A673 (cell line): ENCODE measurements at regions not wholly inside any gene's neighbourhood (a gene's known extent, or its start where the extent isn't known, plus 50 kb on each side); places are given as distances from the start of the nearest gene placed in this dataset.

Experiments used
- BruUV-seq: library from RNA; stranded (reverse); fragments of 400-500 nt; replicated peaks from 2 replicates; lab custom pipeline; 2021; lab: Mats Ljungman, UMichigan
- CTCF ChIA-PET: fragments of 300-600 bp; sonication (Branson Sonifier 250); formaldehyde crosslinking; loops from one replicate; lab custom pipeline; 2022; ENCODE audit warnings: antibody characterized with exemption; lab: Charles Lee
- POLR2A ChIA-PET: fragments of 300-600 bp; sonication (Branson Sonifier 250); formaldehyde crosslinking; loops from one replicate; lab custom pipeline; 2022; ENCODE audit warnings: antibody characterized with exemption; ENCODE audit not compliant: low non-redundant PET; lab: Charles Lee
- DNase-seq: peaks from one replicate; pipeline ENCODE4 v3.0.0-alpha.2; 2015; ENCODE audit warnings: low spot score
- H3K27ac ChIP-seq: fragments of 200-600 bp; sonication (generic); 2 replicates; pipeline ENCODE4 v1.5.1; 2016; ENCODE audit warnings: mixed run types, low read depth, mild to moderate bottlenecking, mixed read lengths, antibody characterized with exemption, low read length; ENCODE audit not compliant: poor library complexity, severe bottlenecking
- H3K27me3 ChIP-seq: fragments of 200-600 bp; sonication (generic); replicated peaks from 2 replicates; pipeline ENCODE4 v1.6.1; 2017; ENCODE audit warnings: mixed run types, low read depth, mild to moderate bottlenecking, mixed read lengths, antibody characterized with exemption, low read length; ENCODE audit not compliant: insufficient read depth, poor library complexity
- H3K36me3 ChIP-seq: fragments of 200-600 bp; sonication (generic); 2 replicates; pipeline ENCODE4 v1.6.1; 2016; ENCODE audit warnings: mixed run types, mild to moderate bottlenecking, mixed read lengths, antibody characterized with exemption, low read length; ENCODE audit not compliant: insufficient read depth, poor library complexity, severe bottlenecking
- H3K4me1 ChIP-seq: fragments of 200-600 bp; sonication (generic); 2 replicates; pipeline ENCODE4 v1.6.1; 2017; ENCODE audit warnings: mixed run types, mild to moderate bottlenecking, mixed read lengths, antibody characterized with exemption, low read length; ENCODE audit not compliant: insufficient read depth, poor library complexity, severe bottlenecking
- H3K4me3 ChIP-seq: fragments of 200-600 bp; sonication (generic); 2 replicates; pipeline ENCODE4 v1.5.1; 2016; ENCODE audit warnings: low read depth, mixed run types, mild to moderate bottlenecking, mixed read lengths, low read length; ENCODE audit not compliant: poor library complexity, severe bottlenecking
- H3K9me3 ChIP-seq: fragments of 200-600 bp; sonication (generic); 2 replicates; pipeline ENCODE4 v1.6.1; 2016; ENCODE audit warnings: mixed run types, low read depth, mild to moderate bottlenecking, mixed read lengths, antibody characterized with exemption, low read length; ENCODE audit not compliant: poor library complexity, severe bottlenecking
- EZH2 ChIP-seq: fragments of 200-600 bp; sonication (generic); IDR thresholded peaks from 2 replicates; pipeline ENCODE4 v1.6.1; 2017; ENCODE audit warnings: borderline replicate concordance, low read depth, mild to moderate bottlenecking, mixed read lengths, antibody characterized with exemption, low read length; ENCODE audit not compliant: poor library complexity, severe bottlenecking
- intact Hi-C: fragments of 100-400 bp; cut with micrococcal nuclease; formaldehyde crosslinking; loops from one replicate; pipeline ENCODE4 v1.10.0; 2022; ENCODE audit not compliant: unreplicated experiment
- TF ChIP-seq, protein P1 (sequence below): fragments of 300-800, 200-600 bp; sonication (generic); conservative IDR thresholded peaks from 2 replicates; pipeline ENCODE4 v1.5.1; 2017; ENCODE audit warnings: low read depth, mild to moderate bottlenecking, antibody characterized with exemption, low read length, moderate library complexity, mixed read lengths

DNA sequence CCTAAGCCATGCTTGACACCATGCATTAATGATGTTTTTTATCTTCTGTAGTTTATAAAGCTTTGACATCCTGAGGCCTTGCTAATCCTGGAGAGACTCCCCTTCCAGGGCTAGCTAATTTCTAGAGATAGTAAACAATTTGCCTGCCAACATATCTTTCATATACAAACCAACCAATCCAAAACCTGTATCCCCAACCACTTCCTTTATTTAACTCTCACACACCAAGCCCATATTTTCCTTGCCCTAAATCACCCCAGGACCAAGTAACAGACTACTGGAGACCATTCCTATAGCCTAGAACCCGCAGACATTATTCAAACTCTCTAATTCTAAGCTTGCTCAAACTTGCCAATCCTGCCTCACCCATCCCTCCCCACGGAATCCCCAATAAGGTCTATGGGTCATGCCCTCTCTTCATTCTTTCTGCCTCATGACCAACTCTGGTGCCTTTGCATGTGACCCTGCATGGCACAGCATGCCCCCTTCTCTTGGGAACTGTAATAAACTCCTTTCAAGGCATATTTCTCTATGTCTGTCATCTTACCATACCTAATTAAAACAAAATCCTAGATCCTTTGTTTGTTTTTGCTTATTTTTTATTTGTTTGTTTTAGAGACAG is 116.6 kb upstream of the CACUL1 start:
- no peaks in the 10 kb centered on the region for H3K36me3 ChIP-seq
- no peak overlapping the region for H3K27ac ChIP-seq
- POLR2A ChIA-PET: no interaction called here
- CTCF ChIA-PET: no interaction called here
- H3K4me3 ChIP-seq: no peak overlapping the region
- H3K4me1 ChIP-seq: no peaks in the 10 kb centered on the region
- no TSS peak for BruUV-seq
- no peak for DNase-seq
- no peaks in the 10 kb centered on the region for H3K9me3 ChIP-seq
- intact Hi-C loops: no loop called here
- H3K27me3 ChIP-seq: no peaks in the 10 kb centered on the region
- TF ChIP-seq, protein P1, sequence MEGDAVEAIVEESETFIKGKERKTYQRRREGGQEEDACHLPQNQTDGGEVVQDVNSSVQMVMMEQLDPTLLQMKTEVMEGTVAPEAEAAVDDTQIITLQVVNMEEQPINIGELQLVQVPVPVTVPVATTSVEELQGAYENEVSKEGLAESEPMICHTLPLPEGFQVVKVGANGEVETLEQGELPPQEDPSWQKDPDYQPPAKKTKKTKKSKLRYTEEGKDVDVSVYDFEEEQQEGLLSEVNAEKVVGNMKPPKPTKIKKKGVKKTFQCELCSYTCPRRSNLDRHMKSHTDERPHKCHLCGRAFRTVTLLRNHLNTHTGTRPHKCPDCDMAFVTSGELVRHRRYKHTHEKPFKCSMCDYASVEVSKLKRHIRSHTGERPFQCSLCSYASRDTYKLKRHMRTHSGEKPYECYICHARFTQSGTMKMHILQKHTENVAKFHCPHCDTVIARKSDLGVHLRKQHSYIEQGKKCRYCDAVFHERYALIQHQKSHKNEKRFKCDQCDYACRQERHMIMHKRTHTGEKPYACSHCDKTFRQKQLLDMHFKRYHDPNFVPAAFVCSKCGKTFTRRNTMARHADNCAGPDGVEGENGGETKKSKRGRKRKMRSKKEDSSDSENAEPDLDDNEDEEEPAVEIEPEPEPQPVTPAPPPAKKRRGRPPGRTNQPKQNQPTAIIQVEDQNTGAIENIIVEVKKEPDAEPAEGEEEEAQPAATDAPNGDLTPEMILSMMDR: no peak
- TF ChIP-seq EZH2: no peak

DNA sequence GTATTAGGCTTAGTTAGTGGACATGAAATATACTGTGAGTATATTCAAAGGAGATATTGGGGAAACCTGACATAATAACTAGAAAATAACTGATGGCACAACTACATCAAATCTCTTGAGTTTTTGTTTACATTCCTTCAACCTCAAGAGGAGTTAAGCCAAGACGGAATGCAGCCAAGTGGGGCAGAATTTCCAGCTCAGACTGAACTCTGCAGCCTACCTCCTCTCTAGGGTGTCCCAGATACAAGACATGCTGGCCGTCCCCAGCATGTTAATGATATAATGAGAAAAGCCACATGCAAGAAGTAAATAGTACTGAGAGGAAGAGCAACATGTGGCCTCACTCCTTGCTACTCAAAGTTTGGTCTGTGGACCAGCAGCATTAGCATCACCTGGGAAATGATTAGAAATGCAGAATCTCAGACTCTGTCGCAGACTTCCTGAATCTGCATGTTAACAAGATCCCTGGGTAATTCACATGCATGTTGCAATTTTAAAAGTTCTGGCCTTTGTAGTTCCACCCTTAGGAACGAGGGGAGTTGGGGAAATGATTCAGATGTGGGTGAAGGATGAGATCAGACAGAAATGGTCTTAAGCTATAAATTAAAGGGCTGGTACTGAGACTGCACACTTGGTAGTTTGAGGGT is 118.4 kb upstream of the CACUL1 start:
- POLR2A ChIA-PET: no interaction called here
- H3K4me1 ChIP-seq: no peaks in the 10 kb centered on the region
- no peak overlapping the region for H3K27ac ChIP-seq
- no peaks in the 10 kb centered on the region for H3K9me3 ChIP-seq
- intact Hi-C loops: no loop called here
- H3K4me3 ChIP-seq: no peak overlapping the region
- no peak for DNase-seq
- TF ChIP-seq, protein P1: no peak
- TF ChIP-seq EZH2: no peak
- CTCF ChIA-PET: no interaction called here
- no peaks in the 10 kb centered on the region for H3K36me3 ChIP-seq
- no peaks in the 10 kb centered on the region for H3K27me3 ChIP-seq
- BruUV-seq: no TSS peak

DNA sequence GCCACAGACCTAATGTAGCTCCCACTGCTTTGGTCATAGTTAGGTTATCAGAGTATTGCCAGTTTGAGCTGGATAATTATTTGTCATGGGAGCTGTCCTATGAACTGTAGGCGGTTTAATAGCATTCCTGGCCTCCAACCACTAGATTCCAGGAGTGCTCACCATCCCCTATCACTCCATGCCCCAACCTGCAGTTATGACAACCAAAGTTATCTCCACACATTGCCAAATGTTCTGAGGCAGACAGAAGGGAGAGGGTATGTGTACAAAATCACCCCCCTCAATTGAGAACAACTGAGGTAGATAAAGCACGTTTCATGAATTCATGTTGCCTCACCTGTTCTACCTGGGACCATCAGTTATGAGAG is 119.0 kb upstream of the CACUL1 start:
- TF ChIP-seq, protein P1: no peak
- TF ChIP-seq EZH2: no peak
- POLR2A ChIA-PET: no interaction called here
- CTCF ChIA-PET: no interaction called here
- intact Hi-C loops: no loop called here
- Histone ChIP-seq H3K36me3 (no peaks in the 10 kb centered on the region), H3K27ac (no peak overlapping the region), H3K9me3 (no peaks in the 10 kb centered on the region), H3K27me3 (peaks cover 3% of the 10 kb centered on the region), H3K4me3 (no peak overlapping the region), H3K4me1 (no peaks in the 10 kb centered on the region)
- no TSS peak for BruUV-seq
- no peak for DNase-seq
